Ishikawa (cell line): ENCODE measurements at regions not wholly inside any gene's neighbourhood (a gene's known extent, or its start where the extent isn't known, plus 50 kb on each side); places are given as distances from the start of the nearest gene placed in this dataset.

Experiments
- CEBPB ChIP-seq: IDR thresholded peaks from 2 replicates; pipeline ENCODE4 v1.6.1; 2012
- CREB1 ChIP-seq: IDR thresholded peaks from 2 replicates; pipeline ENCODE4 v1.6.1; 2012; ENCODE audit warnings: low read depth
- EGR1 ChIP-seq: IDR thresholded peaks from 2 replicates; pipeline ENCODE4 v1.6.1; 2012
- EP300 ChIP-seq: IDR thresholded peaks from 2 replicates; pipeline ENCODE4 v1.6.1; 2012; ENCODE audit warnings: borderline replicate concordance
- FOXM1 ChIP-seq: IDR thresholded peaks from 2 replicates; pipeline ENCODE4 v1.6.1; 2012; ENCODE audit warnings: low read depth, borderline replicate concordance
- NFIC ChIP-seq: IDR thresholded peaks from 2 replicates; pipeline ENCODE4 v1.6.1; 2012
- RAD21 ChIP-seq: IDR thresholded peaks from 2 replicates; pipeline ENCODE4 v1.6.1; 2012; ENCODE audit warnings: low read depth
- TAF1 ChIP-seq: IDR thresholded peaks from 2 replicates; pipeline ENCODE4 v1.6.1; 2012; ENCODE audit warnings: low read depth, mild to moderate bottlenecking
- TCF12 ChIP-seq: IDR thresholded peaks from 2 replicates; pipeline ENCODE4 v1.6.1; 2012; ENCODE audit warnings: low read depth
- TEAD4 ChIP-seq: IDR thresholded peaks from 2 replicates; pipeline ENCODE4 v1.6.1; 2012
- YY1 ChIP-seq: IDR thresholded peaks from 2 replicates; pipeline ENCODE4 v1.6.1; 2012; ENCODE audit warnings: low read depth
- ZBTB7A ChIP-seq: IDR thresholded peaks from 2 replicates; pipeline ENCODE4 v1.6.1; 2012; ENCODE audit warnings: low read depth
- TF ChIP-seq, protein P1 (sequence below): IDR thresholded peaks from 2 replicates; pipeline ENCODE4 v1.6.1; 2012
- TF ChIP-seq, protein P2 (sequence below): IDR thresholded peaks from 2 replicates; pipeline ENCODE4 v1.6.1; 2012; ENCODE audit warnings: low read depth, mild to moderate bottlenecking
- TF ChIP-seq, protein P3 (sequence below): IDR thresholded peaks from 2 replicates; pipeline ENCODE4 v1.6.1; 2012

DNA sequence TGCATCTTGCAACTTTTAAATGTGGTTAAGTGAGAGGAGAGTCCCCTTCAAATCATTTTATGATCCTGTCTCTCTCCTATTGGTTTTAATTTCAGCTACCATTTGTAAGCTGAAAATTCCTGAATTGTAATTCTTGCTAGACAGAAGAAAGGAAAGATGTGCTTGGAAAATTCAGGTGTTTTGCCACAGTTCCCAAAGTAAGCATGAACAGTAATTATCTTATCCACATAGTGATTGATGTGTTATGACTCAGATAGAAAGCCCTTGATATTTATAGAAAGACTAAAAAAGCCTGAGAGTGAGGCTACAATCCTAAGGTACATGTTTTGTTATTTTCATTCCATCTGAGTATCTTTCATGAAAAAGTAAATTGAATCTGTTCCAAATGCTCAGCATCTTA lies 492.5 kb downstream of the MAT2B start:
- TF ChIP-seq CEBPB: no peak
- TF ChIP-seq, protein P1, sequence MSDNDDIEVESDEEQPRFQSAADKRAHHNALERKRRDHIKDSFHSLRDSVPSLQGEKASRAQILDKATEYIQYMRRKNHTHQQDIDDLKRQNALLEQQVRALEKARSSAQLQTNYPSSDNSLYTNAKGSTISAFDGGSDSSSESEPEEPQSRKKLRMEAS: no peak
- TF ChIP-seq TAF1: no peak
- no peak for TF ChIP-seq EGR1
- TF ChIP-seq FOXM1: no peak
- no peak for TF ChIP-seq NFIC
- TF ChIP-seq EP300: no peak
- no peak for TF ChIP-seq TEAD4
- no peak for TF ChIP-seq CREB1
- TF ChIP-seq ZBTB7A: no peak
- no peak for TF ChIP-seq RAD21
- TF ChIP-seq, protein P2, sequence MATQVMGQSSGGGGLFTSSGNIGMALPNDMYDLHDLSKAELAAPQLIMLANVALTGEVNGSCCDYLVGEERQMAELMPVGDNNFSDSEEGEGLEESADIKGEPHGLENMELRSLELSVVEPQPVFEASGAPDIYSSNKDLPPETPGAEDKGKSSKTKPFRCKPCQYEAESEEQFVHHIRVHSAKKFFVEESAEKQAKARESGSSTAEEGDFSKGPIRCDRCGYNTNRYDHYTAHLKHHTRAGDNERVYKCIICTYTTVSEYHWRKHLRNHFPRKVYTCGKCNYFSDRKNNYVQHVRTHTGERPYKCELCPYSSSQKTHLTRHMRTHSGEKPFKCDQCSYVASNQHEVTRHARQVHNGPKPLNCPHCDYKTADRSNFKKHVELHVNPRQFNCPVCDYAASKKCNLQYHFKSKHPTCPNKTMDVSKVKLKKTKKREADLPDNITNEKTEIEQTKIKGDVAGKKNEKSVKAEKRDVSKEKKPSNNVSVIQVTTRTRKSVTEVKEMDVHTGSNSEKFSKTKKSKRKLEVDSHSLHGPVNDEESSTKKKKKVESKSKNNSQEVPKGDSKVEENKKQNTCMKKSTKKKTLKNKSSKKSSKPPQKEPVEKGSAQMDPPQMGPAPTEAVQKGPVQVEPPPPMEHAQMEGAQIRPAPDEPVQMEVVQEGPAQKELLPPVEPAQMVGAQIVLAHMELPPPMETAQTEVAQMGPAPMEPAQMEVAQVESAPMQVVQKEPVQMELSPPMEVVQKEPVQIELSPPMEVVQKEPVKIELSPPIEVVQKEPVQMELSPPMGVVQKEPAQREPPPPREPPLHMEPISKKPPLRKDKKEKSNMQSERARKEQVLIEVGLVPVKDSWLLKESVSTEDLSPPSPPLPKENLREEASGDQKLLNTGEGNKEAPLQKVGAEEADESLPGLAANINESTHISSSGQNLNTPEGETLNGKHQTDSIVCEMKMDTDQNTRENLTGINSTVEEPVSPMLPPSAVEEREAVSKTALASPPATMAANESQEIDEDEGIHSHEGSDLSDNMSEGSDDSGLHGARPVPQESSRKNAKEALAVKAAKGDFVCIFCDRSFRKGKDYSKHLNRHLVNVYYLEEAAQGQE: no peak
- no peak for TF ChIP-seq TCF12
- TF ChIP-seq YY1: no peak
- TF ChIP-seq, protein P3, sequence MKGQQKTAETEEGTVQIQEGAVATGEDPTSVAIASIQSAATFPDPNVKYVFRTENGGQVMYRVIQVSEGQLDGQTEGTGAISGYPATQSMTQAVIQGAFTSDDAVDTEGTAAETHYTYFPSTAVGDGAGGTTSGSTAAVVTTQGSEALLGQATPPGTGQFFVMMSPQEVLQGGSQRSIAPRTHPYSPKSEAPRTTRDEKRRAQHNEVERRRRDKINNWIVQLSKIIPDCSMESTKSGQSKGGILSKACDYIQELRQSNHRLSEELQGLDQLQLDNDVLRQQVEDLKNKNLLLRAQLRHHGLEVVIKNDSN: no peak

DNA sequence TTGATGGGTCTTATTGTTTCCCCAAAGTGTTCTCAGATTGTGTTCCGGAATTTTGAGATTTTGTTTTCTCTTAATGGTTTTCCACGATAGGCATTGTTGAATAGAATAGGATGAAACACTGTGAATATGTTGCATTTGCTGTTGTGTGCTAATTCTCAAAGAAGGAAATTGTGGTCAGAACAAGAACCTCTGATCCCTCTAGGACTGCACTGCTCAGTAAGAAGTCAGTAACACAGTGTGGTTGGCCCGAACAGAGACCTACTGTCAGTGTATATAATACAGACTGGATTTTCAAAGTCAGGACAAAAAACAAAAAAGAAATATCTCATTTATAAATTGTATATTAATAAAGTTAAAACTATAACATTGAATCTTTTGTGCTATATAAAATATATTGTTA lies 494.8 kb downstream of the MAT2B start:
- TF ChIP-seq EGR1: no peak
- no peak for TF ChIP-seq TEAD4
- TF ChIP-seq, protein P1: no peak
- TF ChIP-seq, protein P3: no peak
- TF ChIP-seq, protein P2: no peak
- TF ChIP-seq ZBTB7A: no peak
- TF ChIP-seq TCF12: no peak
- no peak for TF ChIP-seq EP300
- TF ChIP-seq CEBPB: no peak
- no peak for TF ChIP-seq NFIC
- TF ChIP-seq YY1: no peak
- TF ChIP-seq FOXM1: no peak
- TF ChIP-seq TAF1: no peak
- no peak for TF ChIP-seq RAD21

DNA sequence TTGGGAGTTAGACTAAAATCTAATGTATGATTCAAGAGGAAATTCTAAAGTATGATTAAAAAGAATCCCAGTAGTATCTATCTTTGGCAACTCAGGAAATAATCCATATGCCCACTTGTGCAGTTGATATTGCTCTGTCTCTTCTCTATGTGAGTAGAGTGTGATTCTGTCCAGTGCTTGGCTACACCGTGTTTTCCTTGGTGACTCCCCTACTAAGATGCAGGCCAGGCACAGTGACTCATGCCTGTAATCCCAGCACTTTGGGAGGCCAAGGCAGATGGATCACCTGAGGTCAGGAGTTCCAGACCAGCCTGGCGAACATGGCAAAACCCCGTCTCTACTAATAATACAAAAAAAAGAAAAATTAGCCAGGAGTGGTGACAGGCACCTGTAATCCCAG lies 495.4 kb downstream of the MAT2B start:
- TF ChIP-seq CREB1 (no peak), TEAD4 (no peak), CEBPB (no peak), NFIC (no peak), FOXM1 (no peak), EP300 (no peak), EGR1 (no peak), TCF12 (no peak)
- TF ChIP-seq, protein P2: no peak
- TF ChIP-seq, protein P1: no peak
- TF ChIP-seq, protein P3: no peak

DNA sequence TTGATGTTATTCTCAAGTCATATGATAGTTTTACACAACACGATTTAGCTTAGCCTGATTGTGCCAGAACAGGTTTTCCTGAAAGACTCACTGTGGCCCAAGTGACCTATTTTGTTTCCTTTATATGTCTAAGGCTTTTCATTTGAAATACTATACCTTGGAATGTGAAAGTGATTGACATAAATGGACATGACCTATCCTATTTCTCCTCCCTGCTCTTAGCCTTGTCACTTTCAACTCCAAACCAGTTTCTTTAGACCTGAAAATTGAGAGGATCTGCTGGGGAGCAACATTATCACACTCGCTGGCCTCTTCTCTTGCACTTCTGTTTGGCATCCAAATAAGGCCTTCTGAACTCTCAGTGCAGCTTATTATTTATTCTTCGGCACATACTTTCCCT lies 496.8 kb downstream of the MAT2B start:
- no peak for TF ChIP-seq ZBTB7A
- peak; percentile 61; the same call in 1 of the 2 replicates for TF ChIP-seq TEAD4
